GM19240 (cell line): ENCODE measurements at regions not wholly inside any gene's neighbourhood (a gene's known extent, or its start where the extent isn't known, plus 50 kb on each side); places are given as distances from the start of the nearest gene placed in this dataset.
A peak's percentile ranks its signal among the peaks of the same experiment; 100 is the strongest.

Experiments used
- DNase-seq: peaks from one replicate; pipeline ENCODE4 v3.0.0; 2011; ENCODE audit warnings: low spot score; ENCODE audit not compliant: insufficient read length

DNA sequence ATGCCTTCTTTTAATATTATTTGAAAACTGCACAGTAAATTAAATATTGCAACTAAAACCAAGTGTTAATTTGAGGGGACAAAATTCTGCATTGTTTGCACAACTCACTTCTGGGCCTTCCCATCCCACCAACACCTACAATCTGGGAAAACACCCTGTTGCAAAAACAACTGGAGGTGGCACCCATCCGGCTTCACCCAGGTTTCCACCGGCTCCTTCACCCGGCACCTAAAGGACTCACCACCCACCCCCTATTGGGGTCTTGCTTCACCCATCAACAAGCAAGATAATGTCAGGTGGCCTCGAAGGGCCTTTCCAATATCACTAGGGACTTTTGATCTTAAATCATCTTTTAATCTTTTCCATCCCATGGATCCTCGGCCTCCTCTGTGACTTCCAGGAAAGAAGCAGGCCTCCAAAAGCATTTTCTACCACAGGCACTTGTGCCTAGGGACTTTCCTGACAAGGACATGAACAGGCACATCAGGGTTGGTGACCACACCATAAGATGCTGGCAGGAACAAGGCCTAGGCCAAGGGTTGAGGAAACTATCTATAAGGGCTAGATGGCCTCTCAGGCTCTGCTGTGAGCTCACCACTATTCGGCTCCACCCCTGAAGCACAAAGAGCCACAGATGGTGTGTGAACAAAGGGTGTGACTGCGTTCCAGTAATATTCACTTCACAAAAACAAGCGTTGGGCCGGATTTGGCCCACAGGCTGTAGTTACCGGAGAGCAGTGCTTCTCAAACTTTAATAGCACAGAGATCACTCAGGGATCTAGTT lies 205.1 kb downstream of the AUH start:
- DNase-seq = no peak

- no peak for DNase-seq
Observed at GRCh38 chr9:91157883-91158282, 203.8 kb downstream of the AUH start.

- DNase-seq = no peak
Observed at GRCh38 chr9:91158286-91158685, 203.4 kb downstream of the AUH start.

- no peak for DNase-seq
Observed at GRCh38 chr9:91158946-91159345, 202.8 kb downstream of the AUH start.

- DNase-seq = no peak
Observed at GRCh38 chr9:91159664-91160121, 202.0 kb downstream of the AUH start.

DNA sequence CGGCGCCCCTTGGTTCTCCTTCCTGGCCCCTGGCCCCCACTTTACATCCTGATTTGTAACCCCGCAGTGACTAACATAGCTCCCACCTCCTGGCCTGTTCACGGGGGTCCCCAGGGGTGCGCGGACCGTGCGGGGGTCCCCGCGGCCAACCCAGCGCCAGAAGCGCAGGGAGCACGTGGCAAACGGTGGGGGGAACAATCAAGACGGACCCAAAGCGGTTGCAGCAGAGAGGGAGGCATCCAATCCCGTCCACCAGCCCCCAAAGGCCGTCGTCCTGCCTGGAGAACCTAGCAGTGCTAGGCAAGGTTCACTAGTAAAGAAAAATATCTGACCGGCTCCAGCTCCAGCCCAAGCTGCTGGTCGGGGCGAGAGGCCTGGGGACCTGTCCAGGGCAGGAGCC lies 201.5 kb downstream of the AUH start:
- DNase-seq = no peak

DNA sequence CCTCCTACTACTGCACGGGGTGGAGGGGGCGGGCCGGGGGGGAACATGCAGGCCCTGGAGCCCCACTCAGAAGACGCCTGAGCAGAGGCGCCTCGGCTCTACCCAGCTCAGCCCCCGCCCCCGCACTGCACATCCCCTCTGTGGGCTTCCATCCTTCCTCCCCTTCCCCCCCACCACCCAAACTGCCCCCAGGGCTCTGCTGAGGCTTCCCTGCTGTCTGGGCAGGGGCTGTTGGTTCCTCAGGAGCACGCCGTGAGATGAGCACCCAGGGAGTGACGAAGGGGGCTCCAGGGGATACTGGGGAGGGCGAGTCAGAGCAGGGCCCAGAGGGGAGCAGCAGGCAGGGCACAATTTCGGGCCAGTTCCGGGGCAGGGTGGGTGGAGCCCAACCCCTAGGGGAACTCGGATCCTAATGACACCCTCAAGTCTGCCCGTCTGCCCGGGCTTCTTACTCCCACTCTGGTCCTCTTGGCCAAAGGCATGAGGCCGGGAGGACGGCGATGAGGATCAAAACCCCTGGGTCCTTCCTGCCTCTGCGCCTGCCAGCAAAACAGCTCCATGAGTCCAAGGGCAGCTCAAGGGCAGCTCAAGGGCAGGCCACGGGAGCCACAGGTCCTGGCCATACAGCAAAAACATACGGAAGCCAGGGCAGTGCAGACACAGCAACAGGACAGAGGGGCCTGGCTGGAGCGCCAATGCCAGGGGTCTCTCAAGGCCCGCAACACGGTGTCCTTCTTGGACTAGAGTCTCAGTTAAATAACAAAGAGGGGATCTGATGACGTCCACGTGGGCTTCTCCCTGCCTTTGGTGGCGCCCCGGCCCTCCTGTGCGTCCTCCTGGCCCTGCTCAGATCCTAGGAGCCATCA lies 200.9 kb downstream of the AUH start:
- no peak for DNase-seq

- no peak for DNase-seq
Observed at GRCh38 chr9:91161465-91162300, 200.0 kb downstream of the AUH start.

GRCh38 chr9:91162311-91162710 lies 199.4 kb downstream of the AUH start:
- DNase-seq = no peak

GRCh38 chr9:91162784-91163443 lies 198.8 kb downstream of the AUH start:
- peak; percentile 45 for DNase-seq

GRCh38 chr9:91163444-91163772 lies 198.3 kb downstream of the AUH start:
- DNase-seq = no peak

- DNase-seq = no peak
Observed at GRCh38 chr9:91163773-91164471, 197.8 kb downstream of the AUH start.
